IMR-90 (cell line): ENCODE measurements at regions not wholly inside any gene's neighbourhood (a gene's known extent, or its start where the extent isn't known, plus 50 kb on each side); places are given as distances from the start of the nearest gene placed in this dataset.

ENCODE experiments used
- ATAC-seq: fragments of 200-7000 bp; cut with Tn5 transposase; 2 replicates; pipeline ENCODE4 v1.9.1; 2020; ENCODE audit warnings: low read depth, mild to moderate bottlenecking, moderate library complexity
- BruUV-seq: library from RNA; stranded (reverse); fragments of 400-500 nt; replicated peaks from 2 replicates; lab custom pipeline; 2021; lab: Mats Ljungman, UMichigan
- CTCF ChIA-PET: fragments of 300-600 bp; formaldehyde crosslinking; extraction: SDS; loops from one replicate; lab custom pipeline; 2021; ENCODE audit warnings: antibody characterized with exemption; lab: Yijun Ruan, JAX
- POLR2A ChIA-PET: fragments of 300-600 bp; sonication (Branson Sonifier 250); formaldehyde crosslinking; loops from one replicate; lab custom pipeline; 2022; ENCODE audit warnings: antibody characterized with exemption; ENCODE audit not compliant: unreplicated experiment; lab: Charles Lee
- DNase-seq: peaks from one replicate; pipeline ENCODE4 v3.0.0; 2013
- H2AFZ ChIP-seq: replicated peaks from 2 replicates; pipeline ENCODE3; 2013; ENCODE audit warnings: low read length, mild to moderate bottlenecking; ENCODE audit not compliant: poor library complexity
- H2AK5ac ChIP-seq: 2 replicates; pipeline ENCODE4 v1.6.1; 2013; ENCODE audit warnings: low read depth, low read length, inconsistent platforms
- H2AK9ac ChIP-seq: replicated peaks from 2 replicates; pipeline ENCODE3; 2013; ENCODE audit warnings: mild to moderate bottlenecking, low read depth, low read length, moderate library complexity; ENCODE audit not compliant: poor library complexity
- H2BK120ac ChIP-seq: 2 replicates; pipeline ENCODE4 v1.6.1; 2013; ENCODE audit warnings: low read depth, low read length, inconsistent platforms
- H2BK15ac ChIP-seq: 3 replicates; pipeline ENCODE4 v1.6.1; 2013; ENCODE audit warnings: low read depth, low read length, inconsistent platforms
- H2BK20ac ChIP-seq: 2 replicates; pipeline ENCODE4 v1.6.1; 2013; ENCODE audit warnings: low read depth, mild to moderate bottlenecking, inconsistent platforms, low read length, moderate library complexity
- H2BK5ac ChIP-seq: 2 replicates; pipeline ENCODE4 v1.6.1; 2013; ENCODE audit warnings: mild to moderate bottlenecking, low read depth, low read length, inconsistent platforms; ENCODE audit not compliant: poor library complexity, severe bottlenecking
- H3K14ac ChIP-seq: replicated peaks from 2 replicates; pipeline ENCODE4 v1.6.1; 2013; ENCODE audit warnings: low read depth, low read length, inconsistent platforms
- H3K18ac ChIP-seq: 2 replicates; pipeline ENCODE4 v1.6.1; 2013; ENCODE audit warnings: low read depth, low read length, control low read depth
- H3K23ac ChIP-seq: 2 replicates; pipeline ENCODE4 v1.6.1; 2013; ENCODE audit warnings: low read depth, low read length, inconsistent platforms
- H3K27ac ChIP-seq: 2 replicates; pipeline ENCODE4 v1.5.1; 2013; ENCODE audit warnings: mild to moderate bottlenecking, control low read depth, low read length; ENCODE audit not compliant: insufficient read depth
- H3K27me3 ChIP-seq: 2 replicates; pipeline ENCODE4 v1.6.1; 2013; ENCODE audit warnings: low read length; ENCODE audit not compliant: control insufficient read depth, insufficient read depth
- H3K36me3 ChIP-seq: 2 replicates; pipeline ENCODE4 v1.6.1; 2013; ENCODE audit warnings: low read length, mixed read lengths; ENCODE audit not compliant: control insufficient read depth, insufficient read depth
- H3K4ac ChIP-seq: 2 replicates; pipeline ENCODE4 v1.6.1; 2013; ENCODE audit warnings: low read depth, low read length, inconsistent platforms
- H3K4me1 ChIP-seq: 2 replicates; pipeline ENCODE4 v1.6.1; 2013; ENCODE audit warnings: low read length, mixed read lengths; ENCODE audit not compliant: control insufficient read depth, insufficient read depth
- H3K4me2 ChIP-seq: 2 replicates; pipeline ENCODE4 v1.6.1; 2013; ENCODE audit warnings: low read depth, mild to moderate bottlenecking, control low read depth, low read length, moderate library complexity
- H3K4me3 ChIP-seq: 2 replicates; pipeline ENCODE4 v1.5.1; 2013; ENCODE audit warnings: low read depth, mild to moderate bottlenecking, control low read depth, low read length, moderate library complexity; ENCODE audit not compliant: insufficient read depth
- H3K56ac ChIP-seq: 2 replicates; pipeline ENCODE4 v1.6.1; 2013; ENCODE audit warnings: low read length, inconsistent platforms; ENCODE audit not compliant: insufficient read depth; ENCODE audit errors: extremely low read depth
- H3K79me1 ChIP-seq, 2 experiments: 2 replicates each; pipeline ENCODE4 v1.6.1; 2013; ENCODE audit warnings: low read length in 2 of 2, inconsistent platforms in 1 of 2, low read depth in 1 of 2
- H3K9ac ChIP-seq: 2 replicates; pipeline ENCODE4 v1.6.1; 2013; ENCODE audit warnings: low read depth, low read length, control low read depth
- H3K9me1 ChIP-seq: 2 replicates; pipeline ENCODE4 v1.6.1; 2013; ENCODE audit warnings: low read length, inconsistent platforms; ENCODE audit not compliant: insufficient read depth
- H3K9me3 ChIP-seq: 2 replicates; pipeline ENCODE4 v1.6.1; 2013; ENCODE audit warnings: low read length; ENCODE audit not compliant: control insufficient read depth, insufficient read depth
- H4K20me1 ChIP-seq: 2 replicates; pipeline ENCODE4 v1.6.1; 2013; ENCODE audit warnings: low read length, inconsistent platforms; ENCODE audit not compliant: insufficient read depth
- H4K5ac ChIP-seq: 2 replicates; pipeline ENCODE4 v1.6.1; 2013; ENCODE audit warnings: mild to moderate bottlenecking, low read depth, low read length, control low read depth
- H4K8ac ChIP-seq, 2 experiments: 2 replicates each; pipeline ENCODE4 v1.6.1; 2013; ENCODE audit warnings: low read depth in 2 of 2, low read length in 2 of 2, control low read depth in 1 of 2, inconsistent platforms in 1 of 2
- H4K91ac ChIP-seq: 2 replicates; pipeline ENCODE4 v1.6.1; 2013; ENCODE audit warnings: low read depth, low read length, inconsistent platforms; ENCODE audit not compliant: insufficient read depth
- BHLHE40 ChIP-seq: fragments of 150-350 bp; IDR thresholded peaks from 2 replicates; pipeline ENCODE4 v1.6.1; 2016; ENCODE audit warnings: mild to moderate bottlenecking, low read depth, low read length
- CEBPB ChIP-seq: IDR thresholded peaks from 2 replicates; pipeline ENCODE4 v1.6.1; 2012; ENCODE audit warnings: low read depth, low read length, improper control_type of control experiment
- CHD1 ChIP-seq: IDR thresholded peaks from 2 replicates; pipeline ENCODE4 v1.6.1; 2012; ENCODE audit warnings: low read depth, low read length, improper control_type of control experiment
- FOS ChIP-seq: fragments of 150-350 bp; IDR thresholded peaks from 2 replicates; pipeline ENCODE4 v1.6.1; 2016; ENCODE audit warnings: low read depth, low read length
- MAFK ChIP-seq: IDR thresholded peaks from 2 replicates; pipeline ENCODE4 v1.6.1; 2012; ENCODE audit warnings: low read depth, low read length, improper control_type of control experiment
- MAZ ChIP-seq: IDR thresholded peaks from 2 replicates; pipeline ENCODE4 v1.6.1; 2012; ENCODE audit warnings: low read depth, mild to moderate bottlenecking, low read length, improper control_type of control experiment, moderate library complexity, borderline replicate concordance
- MXI1 ChIP-seq: IDR thresholded peaks from 2 replicates; pipeline ENCODE4 v1.6.1; 2012; ENCODE audit warnings: low read depth, mild to moderate bottlenecking, low read length, moderate library complexity, borderline replicate concordance
- NFE2L2 ChIP-seq: fragments of 150-350 bp; IDR thresholded peaks from 2 replicates; pipeline ENCODE4 v1.6.1; 2016; ENCODE audit warnings: low read depth, mild to moderate bottlenecking, low read length
- POLR2A ChIP-seq: IDR thresholded peaks from 2 replicates; pipeline ENCODE4 v1.6.1; 2012; ENCODE audit warnings: mild to moderate bottlenecking, low read depth, low read length
- RAD21 ChIP-seq: IDR thresholded peaks from 2 replicates; pipeline ENCODE4 v1.6.1; 2012; ENCODE audit warnings: low read length, improper control_type of control experiment
- RCOR1 ChIP-seq: IDR thresholded peaks from 2 replicates; pipeline ENCODE4 v1.6.1; 2012; ENCODE audit warnings: mild to moderate bottlenecking, low read length, improper control_type of control experiment; ENCODE audit not compliant: insufficient replicate concordance
- RFX5 ChIP-seq: IDR thresholded peaks from 2 replicates; pipeline ENCODE4 v1.8.0; 2012; ENCODE audit warnings: low read depth, mild to moderate bottlenecking, low read length, moderate library complexity
- SMC3 ChIP-seq: fragments of 150-350 bp; IDR thresholded peaks from 2 replicates; pipeline ENCODE4 v1.6.1; 2016; ENCODE audit warnings: low read depth, mild to moderate bottlenecking, antibody characterized with exemption, low read length, moderate library complexity
- WGBS, 2 experiments: methylation state at CpG; one replicate each; pipeline versions ENCODE4 v1.1.5 to v1.1.7; 2013; ENCODE audit warnings: missing lambda C conversion rate in 2 of 2; ENCODE audit not compliant: insufficient read length in 1 of 2; ENCODE audit errors: extremely low coverage in 2 of 2; 5-methylcytosine and 5-hydroxymethylcytosine counted together
- dilution Hi-C: fragments of 300-500 bp; cut with HindIII; formaldehyde crosslinking; loops from one replicate; pipeline ENCODE4 v1.14.3; 2018; ENCODE audit warnings: low sequenced_read_pairs; ENCODE audit not compliant: unreplicated experiment
- in situ Hi-C: fragments of 300-500 bp; cut with MboI; formaldehyde crosslinking; loops from 3 replicates; pipeline ENCODE4 v1.14.3; 2019; ENCODE audit warnings: low sequenced_read_pairs, inconsistent platforms, mixed read lengths
- intact Hi-C: fragments of 100-400 bp; cut with micrococcal nuclease; formaldehyde crosslinking; loops from 2 replicates; pipeline ENCODE4 v1.10.0; 2022
- TF ChIP-seq, protein P1 (sequence below): fragments of 150-350 bp; IDR thresholded peaks from 2 replicates; pipeline ENCODE4 v1.6.1; 2017; ENCODE audit warnings: mild to moderate bottlenecking, antibody characterized with exemption, low read length, low read depth
- TF ChIP-seq, protein P2 (sequence below): conservative IDR thresholded peaks from 2 replicates; pipeline ENCODE4 v1.5.1; 2012; ENCODE audit warnings: mild to moderate bottlenecking, low read depth, low read length, improper control_type of control experiment
- TF ChIP-seq, protein P3 (sequence below): fragments of 150-350 bp; IDR thresholded peaks from 2 replicates; pipeline ENCODE4 v1.6.1; 2016; ENCODE audit warnings: low read depth, mild to moderate bottlenecking, low read length, moderate library complexity, borderline replicate concordance

DNA sequence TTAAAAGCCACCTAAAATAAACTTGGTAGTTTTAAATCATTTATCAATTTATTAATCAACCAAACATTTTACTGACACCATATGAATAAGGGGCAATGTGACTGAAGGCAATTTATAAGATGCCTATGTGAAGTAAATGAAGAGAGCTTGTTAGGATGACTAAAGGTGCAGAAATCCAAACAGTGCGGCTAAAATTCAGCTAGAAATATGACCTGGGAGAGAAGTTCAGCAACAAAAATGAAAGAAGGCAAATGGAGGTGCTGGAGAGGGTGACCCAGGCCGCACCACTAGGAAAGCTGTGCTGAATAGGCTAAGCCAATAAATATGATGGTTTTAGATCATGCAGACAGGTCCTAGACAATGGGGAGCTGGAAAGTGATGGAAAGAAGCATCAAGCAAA, 403.7 kb downstream of the BTG1 start:
- no peak overlapping the region for H4K91ac ChIP-seq
- no peak overlapping the region for H2AK9ac ChIP-seq
- no peak overlapping the region for H2BK120ac ChIP-seq
- H3K36me3 ChIP-seq: no peaks in the 10 kb centered on the region
- peak; percentile 78 for ATAC-seq
- H3K23ac ChIP-seq: no peak overlapping the region
- no peak overlapping the region for H3K4me2 ChIP-seq
- H2BK15ac ChIP-seq: no peak overlapping the region
- H3K18ac ChIP-seq: no peak overlapping the region
- intact Hi-C loops: no loop called here
- no peaks in the 10 kb centered on the region for H4K20me1 ChIP-seq
- POLR2A ChIA-PET: no interaction called here
- no peak overlapping the region for H3K4ac ChIP-seq
- H2BK20ac ChIP-seq: no peak overlapping the region
- peak; percentile 22 for DNase-seq
- H3K4me1 ChIP-seq: peaks cover 3% of the 10 kb centered on the region; the same call in 1 of the 2 replicates
- H2AK5ac ChIP-seq: no peak overlapping the region
- H3K9me1 ChIP-seq: 0 out of 2 replicates have a peak, but pooled peaks cover 2% of the 10 kb centered on the region
- no peak overlapping the region for H3K14ac ChIP-seq
- in situ Hi-C loops: no loop called here
- dilution Hi-C loops: no loop called here
- H3K56ac ChIP-seq: no peak overlapping the region
- H4K5ac ChIP-seq: no peak overlapping the region
- H3K9ac ChIP-seq: no peak overlapping the region
- CTCF ChIA-PET: no interaction called here
- no peak overlapping the region for H2BK5ac ChIP-seq
- H3K79me1 ChIP-seq: no peaks in the 10 kb centered on the region
- no peak overlapping the region for H3K27ac ChIP-seq
- no peak overlapping the region for H3K4me3 ChIP-seq
- H2AFZ ChIP-seq: no peak overlapping the region
- 27% methylated on average over 2 of the region's 2 CpGs; no CpG with 5 or more reads in 1 of the 2 experiments for WGBS, 2 experiments
- TF ChIP-seq NFE2L2 (no peak), SMC3 (no peak), RFX5 (no peak), BHLHE40 (no peak), FOS (no peak), MAZ (no peak), MAFK (no peak), RAD21 (no peak), POLR2A (no peak), RCOR1 (no peak), MXI1 (no peak), CEBPB (no peak), CHD1 (no peak)
- TF ChIP-seq, protein P1, sequence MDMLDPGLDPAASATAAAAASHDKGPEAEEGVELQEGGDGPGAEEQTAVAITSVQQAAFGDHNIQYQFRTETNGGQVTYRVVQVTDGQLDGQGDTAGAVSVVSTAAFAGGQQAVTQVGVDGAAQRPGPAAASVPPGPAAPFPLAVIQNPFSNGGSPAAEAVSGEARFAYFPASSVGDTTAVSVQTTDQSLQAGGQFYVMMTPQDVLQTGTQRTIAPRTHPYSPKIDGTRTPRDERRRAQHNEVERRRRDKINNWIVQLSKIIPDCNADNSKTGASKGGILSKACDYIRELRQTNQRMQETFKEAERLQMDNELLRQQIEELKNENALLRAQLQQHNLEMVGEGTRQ: no peak
- TF ChIP-seq, protein P2, sequence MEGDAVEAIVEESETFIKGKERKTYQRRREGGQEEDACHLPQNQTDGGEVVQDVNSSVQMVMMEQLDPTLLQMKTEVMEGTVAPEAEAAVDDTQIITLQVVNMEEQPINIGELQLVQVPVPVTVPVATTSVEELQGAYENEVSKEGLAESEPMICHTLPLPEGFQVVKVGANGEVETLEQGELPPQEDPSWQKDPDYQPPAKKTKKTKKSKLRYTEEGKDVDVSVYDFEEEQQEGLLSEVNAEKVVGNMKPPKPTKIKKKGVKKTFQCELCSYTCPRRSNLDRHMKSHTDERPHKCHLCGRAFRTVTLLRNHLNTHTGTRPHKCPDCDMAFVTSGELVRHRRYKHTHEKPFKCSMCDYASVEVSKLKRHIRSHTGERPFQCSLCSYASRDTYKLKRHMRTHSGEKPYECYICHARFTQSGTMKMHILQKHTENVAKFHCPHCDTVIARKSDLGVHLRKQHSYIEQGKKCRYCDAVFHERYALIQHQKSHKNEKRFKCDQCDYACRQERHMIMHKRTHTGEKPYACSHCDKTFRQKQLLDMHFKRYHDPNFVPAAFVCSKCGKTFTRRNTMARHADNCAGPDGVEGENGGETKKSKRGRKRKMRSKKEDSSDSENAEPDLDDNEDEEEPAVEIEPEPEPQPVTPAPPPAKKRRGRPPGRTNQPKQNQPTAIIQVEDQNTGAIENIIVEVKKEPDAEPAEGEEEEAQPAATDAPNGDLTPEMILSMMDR: no peak
- TF ChIP-seq, protein P3, sequence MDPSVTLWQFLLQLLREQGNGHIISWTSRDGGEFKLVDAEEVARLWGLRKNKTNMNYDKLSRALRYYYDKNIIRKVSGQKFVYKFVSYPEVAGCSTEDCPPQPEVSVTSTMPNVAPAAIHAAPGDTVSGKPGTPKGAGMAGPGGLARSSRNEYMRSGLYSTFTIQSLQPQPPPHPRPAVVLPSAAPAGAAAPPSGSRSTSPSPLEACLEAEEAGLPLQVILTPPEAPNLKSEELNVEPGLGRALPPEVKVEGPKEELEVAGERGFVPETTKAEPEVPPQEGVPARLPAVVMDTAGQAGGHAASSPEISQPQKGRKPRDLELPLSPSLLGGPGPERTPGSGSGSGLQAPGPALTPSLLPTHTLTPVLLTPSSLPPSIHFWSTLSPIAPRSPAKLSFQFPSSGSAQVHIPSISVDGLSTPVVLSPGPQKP: no peak
- H3K9me3 ChIP-seq: no peaks in the 10 kb centered on the region
- BruUV-seq: no TSS peak
- peaks cover 2% of the 10 kb centered on the region; the same call in 1 of the 2 replicates for H3K27me3 ChIP-seq
- H4K8ac ChIP-seq: no peak overlapping the region
